SH-SY5Y (cell line): ENCODE measurements at regions not wholly inside any gene's neighbourhood (a gene's known extent, or its start where the extent isn't known, plus 50 kb on each side); places are given as distances from the start of the nearest gene placed in this dataset.

ENCODE experiments used
- GATA2 ChIP-seq: IDR thresholded peaks from 2 replicates; pipeline ENCODE4 v1.6.1; 2011; ENCODE audit warnings: mild to moderate bottlenecking, low read depth, low read length
- GATA3 ChIP-seq: IDR thresholded peaks from 2 replicates; pipeline ENCODE4 v1.6.1; 2011; ENCODE audit warnings: low read depth, mild to moderate bottlenecking, low read length, moderate library complexity

- TF ChIP-seq GATA3 (no peak), GATA2 (no peak)
These were observed 84.5 kb downstream of the HTR5A start for GRCh38 chr7:155154586-155154985.
